CD4-positive, alpha-beta T cell treated with Interleukin-4 for 4 hours (primary cell): ENCODE measurements at regions not wholly inside any gene's neighbourhood (a gene's known extent, or its start where the extent isn't known, plus 50 kb on each side); places are given as distances from the start of the nearest gene placed in this dataset.

Experiments
- DNase-seq: peaks from one replicate; pipeline ENCODE4 v3.0.0-alpha.2; 2020

DNA sequence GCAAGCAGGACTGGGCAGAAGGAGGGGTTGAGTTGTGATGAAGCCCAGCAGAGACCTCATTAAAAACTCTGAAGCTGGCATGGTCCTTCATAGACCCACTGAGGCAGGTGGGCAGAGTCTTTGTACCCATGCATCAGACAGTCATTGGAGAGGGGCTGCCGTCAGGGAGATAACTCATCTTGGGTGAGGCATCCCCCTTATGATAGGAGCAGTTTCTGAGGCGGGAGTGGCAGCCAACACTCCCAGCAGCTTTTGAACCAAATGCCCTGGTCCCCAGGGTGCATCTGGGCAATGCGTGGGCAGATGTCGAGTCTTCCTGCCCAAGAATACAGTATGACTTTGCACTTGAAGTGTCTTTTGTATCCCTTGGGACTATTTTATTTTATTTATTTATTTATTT, 68.1 kb downstream of the HTR5A start:
- DNase-seq, result no peak

DNA sequence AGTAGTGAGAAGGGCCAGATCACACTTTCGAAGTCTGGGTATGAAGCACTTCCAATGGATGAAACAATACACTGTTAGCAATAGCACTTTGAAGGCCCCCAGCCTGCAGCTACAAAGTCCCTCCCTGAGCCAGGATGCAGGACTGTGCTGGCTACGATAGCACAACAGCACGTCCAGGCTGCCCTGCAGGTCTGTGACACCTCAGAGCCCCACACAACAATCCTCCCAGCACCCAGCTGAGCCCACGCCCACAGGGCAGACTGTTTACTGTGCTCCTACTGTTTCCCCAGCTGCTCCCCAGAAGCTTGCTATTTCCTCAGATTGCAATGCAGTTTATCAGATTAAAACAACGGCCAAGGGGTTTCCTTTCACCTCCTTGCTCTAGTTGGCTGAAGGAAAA, 71.4 kb downstream of the HTR5A start:
- no peak for DNase-seq

DNA sequence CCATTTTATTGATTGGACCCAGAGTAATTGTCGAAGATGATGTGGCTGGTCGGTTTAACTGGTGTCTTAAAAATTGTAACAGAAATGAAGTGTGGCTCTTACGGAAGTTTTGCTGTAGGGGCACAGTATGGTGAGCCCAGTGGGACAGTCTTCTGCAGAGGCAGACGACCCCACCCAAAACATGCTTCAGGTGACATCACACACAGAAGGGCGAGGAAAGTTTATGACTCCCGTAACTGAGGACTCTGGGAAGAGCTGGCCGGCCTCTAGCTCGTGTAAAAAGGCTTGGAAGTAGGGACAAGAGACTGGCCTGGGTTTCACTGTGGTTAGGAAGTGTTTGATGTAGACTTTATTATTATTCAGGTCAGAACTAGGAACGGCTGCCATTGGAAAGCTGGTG, 73.3 kb downstream of the HTR5A start:
- no peak for DNase-seq

DNA sequence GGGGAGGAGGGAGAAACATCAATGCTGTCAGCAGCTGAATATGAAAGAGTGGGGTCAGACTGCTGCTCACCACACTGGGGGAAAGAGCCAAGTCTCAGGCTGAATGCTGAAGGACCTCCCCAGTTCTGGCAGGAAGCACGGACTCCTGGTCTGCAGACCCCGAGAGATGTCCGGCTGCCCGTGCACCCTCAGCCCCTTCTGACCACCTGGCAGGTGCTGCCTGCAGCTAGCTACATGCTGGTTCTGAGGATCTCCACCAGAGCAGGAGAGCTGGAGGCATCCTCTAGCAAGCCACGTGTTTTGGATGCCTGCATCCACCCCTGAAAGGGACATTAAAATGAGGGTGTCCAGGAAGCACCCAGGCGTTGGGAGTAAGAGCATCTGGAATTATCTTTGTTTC, 74.2 kb downstream of the HTR5A start:
- no peak for DNase-seq

DNA sequence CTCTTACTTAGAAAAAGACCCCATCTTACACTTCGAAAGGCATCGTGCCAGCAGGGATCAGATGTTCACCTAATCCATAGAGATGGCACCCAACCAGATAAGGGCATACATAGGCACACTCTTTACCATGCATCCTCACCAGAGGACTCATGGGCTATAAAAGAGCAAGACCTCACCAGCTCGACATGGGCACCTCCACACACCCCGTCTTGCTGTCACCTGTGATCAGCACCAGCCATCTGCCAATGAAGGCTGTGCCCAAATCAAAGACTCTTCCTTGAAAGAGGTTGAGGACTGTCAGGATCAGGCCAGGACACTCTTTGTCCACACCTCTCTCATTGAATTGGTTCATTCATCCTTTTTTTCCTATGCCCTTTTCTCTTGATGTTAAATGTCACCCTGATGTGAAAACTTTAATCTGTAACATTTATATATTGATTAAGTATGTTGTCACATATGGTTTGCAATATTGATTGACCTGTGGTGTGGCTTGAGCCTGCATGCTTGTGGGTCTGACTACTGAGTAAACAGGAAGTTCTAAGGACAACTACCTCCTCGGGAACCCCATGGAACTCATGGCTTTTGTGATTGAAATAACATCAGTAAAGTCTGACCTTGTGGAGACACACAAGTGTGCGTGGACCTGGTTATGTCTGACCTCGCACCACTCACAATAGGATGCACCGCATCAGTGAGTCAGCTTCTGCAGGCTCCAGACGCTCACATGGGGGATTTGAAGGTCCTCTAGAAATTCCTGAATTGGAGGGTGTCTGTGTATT, 75.5 kb downstream of the HTR5A start:
- no peak for DNase-seq

DNA sequence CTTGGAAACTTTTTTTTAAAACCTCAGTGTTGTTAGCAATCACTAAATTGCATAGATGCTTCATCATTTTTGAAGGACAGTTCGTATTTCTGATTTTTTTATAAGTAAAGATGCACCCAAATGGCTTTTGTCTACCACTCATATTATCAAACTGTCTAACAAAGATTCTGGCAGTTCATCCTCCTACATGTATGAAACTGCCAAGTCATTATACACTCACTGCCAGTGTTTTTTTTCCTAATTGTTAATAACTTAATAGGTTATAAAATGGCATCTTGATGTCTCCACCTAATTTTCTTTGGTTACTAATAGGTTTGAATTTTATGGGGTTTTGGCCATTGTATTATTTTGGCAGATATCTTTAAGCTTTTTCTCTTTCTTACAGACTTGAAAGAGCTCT, 77.0 kb downstream of the HTR5A start:
- DNase-seq, result no peak

DNA sequence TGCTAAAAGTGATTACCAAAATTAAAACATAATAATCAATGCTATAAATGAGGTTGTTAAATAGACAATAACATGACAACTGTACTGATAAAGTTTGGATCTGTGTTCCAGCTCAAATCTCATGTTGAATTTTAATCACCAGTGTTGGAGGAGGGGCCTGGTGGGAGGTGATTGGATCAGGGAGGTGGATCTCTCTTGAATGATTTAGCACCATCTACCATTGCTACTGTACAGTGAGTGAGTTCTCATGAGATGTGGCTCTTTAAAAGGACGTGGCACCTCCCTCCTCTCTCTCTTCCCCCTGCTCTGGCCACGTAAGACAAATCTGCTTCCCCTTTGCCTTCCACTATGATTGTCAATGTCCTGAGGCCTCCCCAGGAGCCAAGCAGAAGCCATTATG, 77.5 kb downstream of the HTR5A start:
- DNase-seq, result no peak

DNA sequence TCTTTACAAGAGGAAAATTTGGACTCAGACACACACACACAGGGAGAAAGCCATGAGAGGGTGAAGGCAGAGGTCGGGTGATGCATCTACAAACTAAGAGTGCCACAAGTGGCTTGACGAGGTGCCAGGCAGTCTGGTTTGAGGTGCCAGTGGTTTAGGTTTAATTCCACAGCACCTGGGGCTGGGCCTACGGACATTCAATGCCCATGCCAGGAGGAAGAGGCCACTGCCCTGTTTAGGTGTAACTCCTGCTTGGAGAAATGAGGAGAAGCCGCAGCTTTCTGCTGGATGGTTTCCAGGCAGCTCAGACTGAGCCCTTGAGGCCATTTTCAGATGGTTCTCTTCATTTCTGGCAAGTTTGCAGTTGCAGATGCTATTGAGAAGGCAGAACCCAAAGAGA, 83.6 kb downstream of the HTR5A start:
- DNase-seq, result no peak

DNA sequence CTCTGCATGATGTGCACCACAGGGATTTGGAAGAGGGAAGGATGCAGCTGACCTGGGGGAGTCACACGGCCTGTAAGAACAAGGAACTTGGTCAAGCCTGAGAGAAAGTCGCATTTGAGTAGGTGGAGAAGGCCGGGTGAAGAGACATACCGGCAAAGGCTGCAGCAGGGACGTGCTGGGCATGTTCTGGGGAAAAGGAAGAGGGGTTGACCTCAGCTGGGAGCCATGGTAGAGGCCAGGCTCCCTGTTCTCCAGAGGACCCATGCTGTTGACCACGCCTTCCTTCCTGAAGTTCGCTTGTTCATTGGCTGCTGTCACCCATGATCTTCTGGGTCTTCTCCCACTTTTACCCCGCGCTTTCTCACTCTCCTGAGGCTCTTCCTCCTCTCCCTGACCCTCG, 84.5 kb downstream of the HTR5A start:
- DNase-seq, result no peak

DNA sequence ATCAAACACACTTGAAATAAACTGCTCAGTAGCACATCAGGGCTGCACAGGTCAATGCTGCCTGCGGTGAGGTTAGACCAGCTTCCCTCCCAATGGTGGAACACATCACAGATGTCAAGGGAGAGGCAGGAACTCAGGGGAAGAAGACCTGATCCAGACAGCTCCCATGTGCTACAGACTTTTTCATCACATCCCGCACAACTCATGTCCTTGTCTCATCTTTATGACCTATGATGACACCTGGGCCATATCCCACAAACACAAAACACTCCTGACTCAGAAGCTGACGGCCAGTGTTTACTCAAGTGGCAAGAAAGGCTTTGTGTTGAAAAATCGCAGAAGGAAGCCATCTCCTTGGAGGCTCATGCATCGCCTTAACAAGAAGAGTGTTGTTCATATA, 91.6 kb downstream of the HTR5A start:
- DNase-seq, result no peak

DNA sequence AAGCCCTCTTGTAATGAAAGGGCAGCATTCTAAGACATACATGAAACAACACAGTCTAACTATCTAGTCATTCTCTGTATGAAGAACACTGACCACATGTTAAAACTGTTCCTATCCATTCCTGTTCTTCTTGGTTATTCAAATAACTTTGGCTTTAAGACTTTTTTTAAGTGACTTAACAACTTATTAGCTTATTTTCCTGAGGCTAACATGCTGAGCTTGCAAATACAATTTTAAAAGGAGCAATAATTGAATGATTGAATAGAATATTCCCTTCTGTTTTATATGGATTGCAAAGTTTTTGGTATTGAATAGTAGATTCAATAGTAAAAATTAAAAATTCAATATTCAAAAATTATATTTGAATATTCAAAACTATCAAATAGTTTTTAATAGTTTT, 92.3 kb downstream of the HTR5A start:
- DNase-seq, result no peak

DNA sequence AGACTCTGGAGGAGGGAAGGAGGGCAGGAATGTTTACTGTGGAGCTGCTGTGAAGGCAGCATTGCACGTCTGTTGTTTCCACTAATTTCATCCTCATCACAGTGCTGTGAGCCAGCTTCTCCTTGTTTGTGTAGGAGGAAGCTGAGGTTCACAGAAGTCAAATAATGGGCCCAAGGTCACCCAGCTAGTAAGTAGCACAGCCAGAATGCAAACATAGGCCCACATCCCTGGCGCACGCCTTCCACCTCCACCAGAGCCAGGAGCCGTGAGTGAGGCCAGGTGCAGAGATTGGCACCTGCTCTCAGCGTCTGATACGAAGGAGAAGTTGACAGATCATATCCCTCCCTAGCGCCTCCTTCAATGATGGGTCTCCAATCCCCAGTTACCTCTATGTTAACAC, 93.6 kb downstream of the HTR5A start:
- no peak for DNase-seq

DNA sequence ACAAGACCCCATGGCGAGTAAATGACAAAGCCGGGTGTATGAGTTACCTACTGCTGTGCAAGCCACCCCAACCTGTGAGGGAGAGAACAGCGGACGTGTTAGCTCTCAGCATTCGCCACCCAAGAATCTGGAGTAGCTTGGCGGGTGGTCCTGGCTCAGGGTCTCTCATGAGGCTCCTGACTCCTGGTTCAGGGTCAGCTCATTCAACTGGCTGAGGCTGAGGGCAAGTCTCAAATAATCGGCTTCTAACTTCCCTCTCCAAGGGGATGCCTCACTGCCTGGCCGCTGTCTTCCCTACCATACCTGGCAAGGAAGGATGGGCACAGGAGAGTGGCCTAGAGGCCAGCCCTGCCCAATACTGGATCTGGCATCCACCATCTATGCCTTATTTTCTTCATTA, 94.2 kb downstream of the HTR5A start:
- no peak for DNase-seq

DNA sequence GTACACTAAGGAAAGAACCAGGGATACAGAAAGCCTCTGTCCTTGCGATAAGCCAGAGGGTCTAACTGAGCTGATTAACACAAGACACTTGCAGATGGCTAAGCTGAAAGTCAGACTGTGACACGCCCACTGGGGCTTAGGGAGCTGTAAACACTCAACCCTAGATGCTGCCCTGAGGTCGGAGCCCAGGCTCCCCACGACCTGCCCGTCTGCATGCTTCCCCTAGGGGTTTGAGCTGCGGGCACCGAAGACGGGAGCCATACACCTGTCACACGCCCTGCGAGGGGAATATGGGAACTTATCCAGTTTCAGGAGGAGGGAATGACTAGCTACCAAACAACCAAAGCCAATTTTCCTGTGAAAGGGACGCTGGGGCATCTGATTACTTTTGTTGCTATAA, 96.0 kb downstream of the HTR5A start:
- DNase-seq, result no peak

DNA sequence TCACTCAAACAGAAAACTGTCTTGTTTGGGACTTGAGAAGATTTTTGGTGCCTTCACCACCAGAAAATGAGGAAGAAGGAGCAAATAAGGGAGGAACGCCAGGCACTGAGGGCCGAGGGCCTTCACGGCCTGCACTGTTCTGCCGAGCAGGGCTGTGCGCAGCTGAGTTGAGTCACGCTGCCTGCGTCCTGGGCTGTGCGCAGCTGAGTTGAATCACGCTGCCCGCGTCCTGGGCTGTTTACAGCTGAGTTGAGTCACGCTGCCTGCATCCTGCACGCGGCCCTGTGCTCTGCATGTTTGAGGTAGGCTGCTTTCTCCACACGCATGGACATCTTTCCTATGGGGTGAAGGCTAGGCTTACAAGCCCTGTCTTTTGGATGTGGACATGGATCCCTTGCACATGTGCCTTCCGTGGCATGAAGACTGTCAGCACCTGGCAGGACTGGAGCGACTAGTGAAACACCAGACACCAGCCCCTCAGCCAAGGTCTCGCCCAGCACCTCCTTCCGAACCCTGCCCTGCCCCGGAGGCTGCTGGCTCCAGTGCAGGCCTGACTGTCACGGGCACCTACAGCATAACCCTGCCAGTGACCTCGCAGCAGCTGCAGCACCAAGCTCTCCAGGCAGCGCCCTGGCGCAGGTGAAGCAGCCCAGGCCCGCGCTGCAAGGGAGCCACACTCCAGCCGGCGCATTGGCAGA, 96.7 kb downstream of the HTR5A start:
- DNase-seq, result no peak

DNA sequence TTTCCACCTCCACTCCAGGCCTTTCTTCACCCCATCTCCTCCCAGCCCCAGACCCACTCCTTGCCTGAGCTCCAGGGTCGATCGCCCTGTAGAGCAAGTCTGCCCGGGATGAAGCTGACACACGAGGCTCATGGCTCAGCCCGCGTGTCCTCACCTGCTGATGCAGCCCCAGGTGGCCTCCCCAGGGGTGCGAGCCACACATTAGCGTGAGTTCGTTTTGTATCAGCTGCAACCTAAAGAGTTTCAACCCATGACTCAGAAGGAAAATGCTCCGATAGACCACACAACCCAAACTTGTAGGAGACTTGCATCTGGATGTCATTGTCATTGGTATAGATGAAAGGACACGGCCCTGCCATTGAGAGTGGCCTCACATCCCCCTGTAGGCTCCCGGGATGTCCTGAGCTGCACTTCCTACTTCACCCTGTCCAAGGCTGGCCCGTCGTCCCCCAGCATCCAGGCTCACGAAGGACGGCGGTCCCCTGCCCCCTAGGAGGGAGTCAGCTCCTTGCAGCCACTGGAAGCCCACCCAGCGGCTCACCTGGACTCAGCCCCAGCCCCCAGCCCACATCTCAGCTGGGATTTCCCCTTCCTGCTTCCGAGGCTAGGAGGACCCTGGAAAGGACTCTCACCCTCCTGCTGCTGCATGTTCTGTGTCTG, 97.7 kb downstream of the HTR5A start:
- DNase-seq, result no peak

DNA sequence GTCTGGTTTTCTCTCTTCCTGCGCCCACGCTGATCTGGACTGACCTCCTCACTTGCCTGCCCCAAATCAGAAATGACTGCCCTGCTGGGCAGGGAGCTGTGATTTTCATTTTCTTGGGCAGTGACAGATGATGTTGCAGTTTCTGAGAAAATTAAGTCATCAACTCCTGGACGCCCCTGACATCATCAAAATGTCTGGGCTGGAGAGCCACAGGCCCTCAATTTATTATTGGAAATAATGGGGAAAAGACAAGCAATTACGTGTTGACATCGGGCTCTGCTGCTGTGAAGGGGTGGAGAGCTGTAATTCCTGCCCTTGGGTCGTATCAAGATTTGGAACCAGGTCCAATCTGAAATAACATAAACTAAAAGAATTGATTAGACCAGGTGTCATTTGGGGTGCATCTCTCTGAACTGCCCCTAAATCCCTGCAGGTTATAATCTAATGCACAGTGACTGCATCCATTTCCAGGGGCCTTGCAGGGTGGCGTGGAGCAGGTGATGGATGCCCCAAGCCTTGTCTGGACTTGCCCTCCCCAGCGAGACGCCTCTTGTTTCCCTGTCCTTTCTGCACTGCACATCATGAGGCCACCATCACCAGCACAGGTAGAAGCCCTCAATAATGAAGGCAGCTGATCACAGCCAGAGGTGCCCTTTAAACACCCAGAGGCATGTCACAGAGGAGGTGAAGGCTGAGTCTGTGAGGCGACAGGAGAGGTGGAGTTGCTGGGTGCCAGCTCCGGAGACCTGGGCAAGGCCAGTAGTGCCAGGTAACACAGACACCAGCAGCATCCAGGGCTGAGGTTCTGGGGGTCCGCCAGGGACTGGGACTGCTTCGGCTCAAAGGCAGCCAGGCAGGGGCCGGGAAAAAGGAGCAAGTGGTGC, 98.7 kb downstream of the HTR5A start:
- DNase-seq, result no peak

DNA sequence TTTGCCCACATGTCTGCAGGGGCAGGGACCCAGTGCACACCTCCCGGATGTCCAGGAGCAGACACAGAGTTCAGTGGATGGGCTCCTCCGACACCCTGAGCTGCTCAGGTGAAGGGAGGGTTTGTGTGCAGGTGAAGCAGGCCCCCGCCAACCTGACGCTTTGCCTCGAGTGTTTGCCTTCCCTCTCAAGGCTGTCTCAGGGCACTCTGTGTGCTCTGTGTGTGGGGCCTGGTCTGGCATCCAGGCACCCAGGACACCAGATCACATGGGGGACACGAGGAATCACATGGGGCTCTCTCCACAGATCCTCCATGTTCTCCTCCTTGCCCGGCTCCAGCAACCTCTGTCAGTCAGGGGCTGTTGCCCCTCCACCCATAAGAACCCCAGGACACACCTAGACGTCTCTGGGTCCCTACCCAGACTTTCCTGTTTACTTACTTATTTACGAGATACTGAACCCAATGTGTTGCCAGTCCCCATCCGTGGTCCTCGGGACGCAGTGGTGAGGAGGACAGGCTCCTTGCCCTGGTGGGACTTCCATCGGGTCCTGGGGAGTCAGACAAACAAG, 99.5 kb downstream of the HTR5A start:
- DNase-seq, result no peak

DNA sequence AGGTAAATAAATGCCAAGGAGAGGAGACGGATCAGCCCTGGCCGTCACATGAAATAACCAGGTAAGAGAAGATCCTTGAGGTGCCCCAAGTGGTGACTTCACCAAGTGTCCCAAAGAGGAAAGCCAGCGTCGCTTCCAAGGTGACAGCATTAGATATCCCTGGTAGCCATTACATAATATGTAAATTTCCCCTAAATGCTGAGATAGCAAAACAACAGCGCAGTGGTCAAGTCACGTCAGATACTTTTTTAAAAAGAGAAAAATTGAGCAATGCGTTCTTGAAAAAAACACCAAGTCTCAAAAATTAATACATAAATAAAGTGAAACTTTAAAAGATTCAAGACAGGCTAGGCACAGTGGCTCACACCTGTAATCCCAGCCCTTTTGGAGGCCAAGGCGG, 100.2 kb downstream of the HTR5A start:
- DNase-seq, result no peak

DNA sequence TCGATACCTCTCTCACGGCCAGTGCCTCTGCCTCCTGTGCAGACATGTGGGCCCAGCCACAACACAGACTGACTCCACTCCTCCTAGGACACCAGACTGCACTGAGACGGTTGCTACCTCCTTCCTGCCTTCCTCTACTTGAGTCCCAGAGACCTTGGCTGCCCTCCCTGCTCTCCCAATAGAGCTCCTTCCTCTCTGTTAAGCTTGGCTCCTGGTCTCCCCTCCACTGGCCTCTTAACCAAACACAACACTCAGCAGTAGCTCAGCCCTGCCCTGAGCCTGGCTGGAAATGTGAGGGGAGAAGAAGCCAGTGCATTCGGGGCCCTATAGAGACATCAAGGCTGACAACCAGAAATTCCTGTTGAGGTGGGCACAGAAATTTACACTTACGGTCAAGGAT, 102.0 kb downstream of the HTR5A start:
- no peak for DNase-seq

DNA sequence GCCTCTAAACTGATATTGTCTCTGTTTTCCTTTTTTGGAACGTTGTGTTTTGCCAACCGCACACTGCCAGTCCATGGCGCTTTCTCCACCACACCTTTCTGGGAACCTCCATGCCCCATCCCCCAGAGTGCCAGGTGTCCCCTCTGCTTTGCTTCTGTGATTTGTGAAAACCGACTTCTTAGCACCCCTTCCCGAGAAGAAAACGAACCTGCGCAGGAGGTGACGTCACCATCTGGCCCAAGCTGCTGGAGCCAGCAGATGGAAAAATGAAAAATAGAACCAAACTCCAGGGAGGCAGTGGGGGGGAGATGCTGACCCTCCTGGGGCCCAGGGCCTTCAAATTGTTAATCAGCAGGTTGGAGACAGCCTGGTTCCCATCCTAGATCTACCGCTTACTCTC, 103.8 kb downstream of the HTR5A start:
- no peak for DNase-seq

DNA sequence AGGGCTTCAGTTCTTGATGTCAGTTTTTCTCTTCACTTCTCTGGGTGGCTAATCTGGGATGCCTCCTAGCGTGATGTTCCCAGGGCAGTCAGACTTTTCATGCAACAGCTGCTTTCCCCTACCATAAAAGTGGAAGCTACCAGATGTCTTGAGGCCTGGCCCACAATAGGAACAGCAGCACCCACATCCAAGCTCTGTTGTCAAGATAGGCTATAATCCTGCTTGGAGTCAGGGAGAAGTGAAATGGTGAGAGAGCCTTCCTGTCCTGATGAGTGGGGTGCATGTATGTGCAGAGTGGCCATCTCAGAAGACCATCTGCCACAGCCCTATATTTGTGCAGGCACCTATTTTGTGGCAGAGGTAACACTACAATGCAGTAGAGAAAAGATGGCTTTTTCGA, 108.0 kb downstream of the HTR5A start:
- DNase-seq, result no peak

DNA sequence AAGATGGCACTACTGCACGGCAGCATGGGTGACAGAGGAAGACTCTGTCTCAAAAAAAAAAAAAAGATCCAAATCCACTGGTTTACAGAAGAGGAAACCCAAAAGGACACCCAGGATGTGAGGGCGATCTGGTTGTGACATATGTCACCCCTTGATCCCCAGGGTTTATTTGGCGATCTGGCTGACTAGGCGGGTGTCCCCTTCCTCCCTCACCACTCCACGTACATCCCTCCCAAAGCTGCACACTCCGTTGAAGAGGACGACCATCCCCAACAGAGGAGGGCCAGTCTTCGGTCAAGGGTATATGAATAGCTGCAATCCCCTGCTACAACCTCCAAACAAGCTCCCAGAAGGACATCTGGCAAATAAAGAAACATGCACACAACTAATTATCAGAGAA, 111.6 kb downstream of the HTR5A start:
- no peak for DNase-seq
